Upper lobe of right lung (tissue), 1 donor: ENCODE measurements at regions not wholly inside any gene's neighbourhood (a gene's known extent, or its start where the extent isn't known, plus 50 kb on each side); places are given as distances from the start of the nearest gene placed in this dataset.

Experiments
- ATAC-seq: fragments of 200-7000 bp; cut with Tn5 transposase; one replicate; pipeline ENCODE4 v1.9.1; 2020; ENCODE audit warnings: mild to moderate bottlenecking, moderate library complexity
- DNase-seq: peaks from one replicate; pipeline ENCODE4 v3.0.0-alpha.2; 2020
- H3K27ac ChIP-seq: fragments of 200-600 bp; one replicate; pipeline ENCODE4 v1.8.0; 2022
- H3K27me3 ChIP-seq: fragments of 200-600 bp; one replicate; pipeline ENCODE4 v1.8.0; 2022; ENCODE audit warnings: mild to moderate bottlenecking
- H3K36me3 ChIP-seq: fragments of 200-600 bp; one replicate; pipeline ENCODE4 v1.8.0; 2022
- H3K4me1 ChIP-seq: fragments of 200-600 bp; one replicate; pipeline ENCODE4 v1.8.0; 2022
- H3K4me3 ChIP-seq: fragments of 200-600 bp; one replicate; pipeline ENCODE4 v1.8.0; 2022; ENCODE audit warnings: mild to moderate bottlenecking
- H3K9me3 ChIP-seq: fragments of 200-600 bp; one replicate; pipeline ENCODE4 v1.8.0; 2022
- intact Hi-C: fragments of 100-400 bp; cut with DNase I; formaldehyde crosslinking; loops from one replicate; pipeline ENCODE4 v1.11.0; 2022
- TF ChIP-seq, protein P1 (sequence below): fragments of 200-600 bp; IDR thresholded peaks from one replicate; pipeline ENCODE4 v1.8.0; 2022; ENCODE audit warnings: antibody characterized with exemption
- donor health status: DM: no; HTN: yes; CAD: no; lungs with severe emphysema.

GRCh38 chr2:55111570-55112228 is 61.4 kb upstream of the RTN4 start:
- peak overlapping the region; percentile 85 for H3K27ac ChIP-seq
- peak; percentile 84 for DNase-seq
- H3K36me3 ChIP-seq, result no peaks in the 10 kb centered on the region
- TF ChIP-seq, protein P1, sequence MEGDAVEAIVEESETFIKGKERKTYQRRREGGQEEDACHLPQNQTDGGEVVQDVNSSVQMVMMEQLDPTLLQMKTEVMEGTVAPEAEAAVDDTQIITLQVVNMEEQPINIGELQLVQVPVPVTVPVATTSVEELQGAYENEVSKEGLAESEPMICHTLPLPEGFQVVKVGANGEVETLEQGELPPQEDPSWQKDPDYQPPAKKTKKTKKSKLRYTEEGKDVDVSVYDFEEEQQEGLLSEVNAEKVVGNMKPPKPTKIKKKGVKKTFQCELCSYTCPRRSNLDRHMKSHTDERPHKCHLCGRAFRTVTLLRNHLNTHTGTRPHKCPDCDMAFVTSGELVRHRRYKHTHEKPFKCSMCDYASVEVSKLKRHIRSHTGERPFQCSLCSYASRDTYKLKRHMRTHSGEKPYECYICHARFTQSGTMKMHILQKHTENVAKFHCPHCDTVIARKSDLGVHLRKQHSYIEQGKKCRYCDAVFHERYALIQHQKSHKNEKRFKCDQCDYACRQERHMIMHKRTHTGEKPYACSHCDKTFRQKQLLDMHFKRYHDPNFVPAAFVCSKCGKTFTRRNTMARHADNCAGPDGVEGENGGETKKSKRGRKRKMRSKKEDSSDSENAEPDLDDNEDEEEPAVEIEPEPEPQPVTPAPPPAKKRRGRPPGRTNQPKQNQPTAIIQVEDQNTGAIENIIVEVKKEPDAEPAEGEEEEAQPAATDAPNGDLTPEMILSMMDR, result no peak
- H3K9me3 ChIP-seq, result no peaks in the 10 kb centered on the region
- no peak overlapping the region for H3K4me3 ChIP-seq
- peaks cover 23% of the 10 kb centered on the region for H3K4me1 ChIP-seq
- intact Hi-C loops, result no loop called here
- peak; percentile 86 for ATAC-seq
- H3K27me3 ChIP-seq, result no peaks in the 10 kb centered on the region

DNA sequence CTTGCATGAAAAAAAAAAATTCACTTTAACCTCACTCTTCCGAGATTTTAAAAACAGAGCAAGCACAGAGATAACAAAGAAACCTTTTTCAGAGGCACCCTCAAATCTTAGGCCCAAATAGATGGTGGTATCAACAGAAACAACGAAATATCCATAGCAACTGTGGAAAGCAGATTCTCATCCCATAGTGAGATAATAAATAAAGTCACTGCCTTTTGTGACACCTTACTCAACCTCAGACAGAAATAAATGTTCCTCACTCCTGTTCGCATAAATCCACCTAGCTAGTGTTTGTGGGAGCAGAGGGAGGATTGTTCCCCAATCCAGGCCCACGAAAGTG is 60.9 kb upstream of the RTN4 start:
- intact Hi-C loops, result no loop called here
- H3K4me3 ChIP-seq, result no peak overlapping the region
- no peaks in the 10 kb centered on the region for H3K36me3 ChIP-seq
- no peaks in the 10 kb centered on the region for H3K9me3 ChIP-seq
- peaks cover 23% of the 10 kb centered on the region for H3K4me1 ChIP-seq
- H3K27me3 ChIP-seq, result no peaks in the 10 kb centered on the region
- TF ChIP-seq, protein P1, result no peak
- DNase-seq (no peak), ATAC-seq (no peak)
- H3K27ac ChIP-seq, result peak overlapping the region; percentile 85

DNA sequence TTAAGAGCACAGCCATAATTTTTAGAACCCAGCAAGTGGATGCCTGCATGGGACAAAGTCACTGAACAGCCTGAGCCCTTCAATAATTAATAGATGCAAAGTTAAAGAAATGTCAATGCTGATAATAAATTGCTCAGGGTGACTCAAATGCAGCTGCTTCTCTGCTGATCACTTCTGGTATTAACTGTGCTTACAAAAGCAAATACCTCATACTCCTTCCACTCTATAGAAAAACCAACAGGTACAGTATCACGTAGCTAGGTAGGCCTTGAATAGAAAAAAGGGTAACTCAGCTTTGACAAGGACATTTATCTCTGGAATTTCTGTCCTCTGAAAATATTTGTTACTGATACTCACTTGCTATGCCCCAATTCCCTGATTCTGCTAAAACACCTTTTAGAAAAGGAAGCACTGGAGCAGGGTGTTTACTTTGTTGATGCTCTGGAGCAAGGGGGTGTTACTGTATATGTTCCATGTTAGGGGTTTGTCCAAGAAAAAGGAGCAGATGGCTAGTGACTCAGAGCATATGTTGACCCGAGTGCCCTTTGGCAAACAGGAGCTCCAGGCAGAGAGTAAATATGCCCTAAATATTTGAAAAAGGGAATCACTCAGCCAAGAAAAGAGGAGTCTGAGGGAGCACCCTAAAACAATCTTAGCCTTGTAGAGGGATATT is 59.1 kb upstream of the RTN4 start:
- TF ChIP-seq, protein P1, result no peak
- Histone ChIP-seq H3K36me3 (no peaks in the 10 kb centered on the region), H3K9me3 (no peaks in the 10 kb centered on the region), H3K27ac (no peak overlapping the region), H3K27me3 (no peaks in the 10 kb centered on the region), H3K4me3 (no peak overlapping the region), H3K4me1 (peaks cover 23% of the 10 kb centered on the region)
- ATAC-seq (no peak), DNase-seq (no peak)
- intact Hi-C loops, result no loop called here

GRCh38 chr2:55108456-55109160 is 58.4 kb upstream of the RTN4 start:
- Histone ChIP-seq H3K9me3 (no peaks in the 10 kb centered on the region), H3K36me3 (no peaks in the 10 kb centered on the region), H3K4me3 (no peak overlapping the region), H3K4me1 (peaks cover 23% of the 10 kb centered on the region), H3K27me3 (no peaks in the 10 kb centered on the region), H3K27ac (no peak overlapping the region)
- ATAC-seq, result no peak
- no peak for DNase-seq
- TF ChIP-seq, protein P1, result no peak
- intact Hi-C loops, result no loop called here

GRCh38 chr2:55107436-55107835 is 57.2 kb upstream of the RTN4 start:
- TF ChIP-seq, protein P1, result no peak
- H3K36me3 ChIP-seq, result no peaks in the 10 kb centered on the region
- H3K9me3 ChIP-seq, result no peaks in the 10 kb centered on the region
- no peaks in the 10 kb centered on the region for H3K27me3 ChIP-seq
- intact Hi-C loops, result no loop called here
- no peak overlapping the region for H3K4me3 ChIP-seq
- peaks cover 12% of the 10 kb centered on the region for H3K4me1 ChIP-seq
- ATAC-seq (no peak), DNase-seq (no peak)
- no peak overlapping the region for H3K27ac ChIP-seq
